Kidney epithelial cell (primary cell): ENCODE measurements at regions not wholly inside any gene's neighbourhood (a gene's known extent, or its start where the extent isn't known, plus 50 kb on each side); places are given as distances from the start of the nearest gene placed in this dataset.

Experiments used
- DNase-seq: peaks from one replicate; pipeline ENCODE4 v3.0.0-alpha.2; 2010; ENCODE audit warnings: low read depth
- H3K27me3 ChIP-seq: 2 replicates; pipeline ENCODE4 v1.6.0; 2011; ENCODE audit warnings: low read length; ENCODE audit not compliant: control insufficient read depth, insufficient read depth
- H3K36me3 ChIP-seq: 2 replicates; pipeline ENCODE4 v1.5.1; 2011; ENCODE audit warnings: low read length; ENCODE audit not compliant: control insufficient read depth, insufficient read depth
- H3K4me3 ChIP-seq: 2 replicates; pipeline ENCODE4 v1.5.1; 2011; ENCODE audit warnings: low read depth, mild to moderate bottlenecking, control low read depth, low read length
- CTCF ChIP-seq: IDR thresholded peaks from 2 replicates; pipeline ENCODE4 v1.5.1; 2011; ENCODE audit warnings: mild to moderate bottlenecking, moderate library complexity, low read length, control low read depth, inconsistent platforms; ENCODE audit not compliant: insufficient read depth, poor library complexity, severe bottlenecking

GRCh38 chr3:103173940-103174339 lies 739.1 kb downstream of the ZPLD1 start:
- DNase-seq = no peak
- H3K4me3 ChIP-seq = no peak overlapping the region
- H3K36me3 ChIP-seq = no peaks in the 10 kb centered on the region
- TF ChIP-seq CTCF = no peak
- no peaks in the 10 kb centered on the region for H3K27me3 ChIP-seq

- H3K27me3 ChIP-seq = no peaks in the 10 kb centered on the region
- H3K36me3 ChIP-seq = no peaks in the 10 kb centered on the region
- no peak for DNase-seq
- TF ChIP-seq CTCF = no peak
- H3K4me3 ChIP-seq = no peak overlapping the region
Observed at GRCh38 chr3:103181160-103181559, 746.3 kb downstream of the ZPLD1 start.

- Histone ChIP-seq H3K4me3 (no peak overlapping the region), H3K36me3 (no peaks in the 10 kb centered on the region), H3K27me3 (no peaks in the 10 kb centered on the region)
- no peak for DNase-seq
- TF ChIP-seq CTCF = no peak
Observed at GRCh38 chr3:103184772-103185171, 750.0 kb downstream of the ZPLD1 start.

GRCh38 chr3:103189941-103190340 lies 755.1 kb downstream of the ZPLD1 start:
- no peak for TF ChIP-seq CTCF
- Histone ChIP-seq H3K4me3 (no peak overlapping the region), H3K36me3 (no peaks in the 10 kb centered on the region), H3K27me3 (no peaks in the 10 kb centered on the region)
- DNase-seq = no peak

GRCh38 chr3:103195216-103195615 lies 760.4 kb downstream of the ZPLD1 start:
- Histone ChIP-seq H3K36me3 (no peaks in the 10 kb centered on the region), H3K27me3 (no peaks in the 10 kb centered on the region), H3K4me3 (no peak overlapping the region)
- no peak for DNase-seq
- no peak for TF ChIP-seq CTCF

GRCh38 chr3:103203441-103203840 lies 768.6 kb downstream of the ZPLD1 start:
- no peaks in the 10 kb centered on the region for H3K27me3 ChIP-seq
- no peak for TF ChIP-seq CTCF
- no peaks in the 10 kb centered on the region for H3K36me3 ChIP-seq
- H3K4me3 ChIP-seq = no peak overlapping the region
- DNase-seq = no peak
